Activated CD4-positive, alpha-beta memory T cell treated with anti-CD3 and anti-CD28 coated beads, Interleukin-2, amount 10 ng/mL, durations not matched to agents 7 days and 5 days (primary cell): ENCODE measurements at regions not wholly inside any gene's neighbourhood (a gene's known extent, or its start where the extent isn't known, plus 50 kb on each side); places are given as distances from the start of the nearest gene placed in this dataset.
A peak's percentile ranks its signal among the peaks of the same experiment; 100 is the strongest.

Experiments used
- CTCF ChIA-PET: fragments of 350-600 bp; sonication (Branson Sonifier 250); formaldehyde crosslinking; loops from one replicate; lab custom pipeline; 2021; ENCODE audit warnings: antibody characterized with exemption, inconsistent platforms; lab: Charles Lee
- POLR2A ChIA-PET: fragments of 350-600 bp; sonication (Branson Sonifier 250); formaldehyde crosslinking; loops from one replicate; lab custom pipeline; 2021; ENCODE audit warnings: antibody characterized with exemption; lab: Charles Lee
- DNase-seq: peaks from one replicate; pipeline ENCODE4 v3.0.0-alpha.2; 2020
- H3K27ac Mint-ChIP-seq: one replicate; pipeline ENCODE4 v1.8.0; 2021; ENCODE audit warnings: mild to moderate bottlenecking, mixed read lengths
- H3K27me3 Mint-ChIP-seq: one replicate; pipeline ENCODE4 v1.8.0; 2021; ENCODE audit warnings: mixed read lengths
- H3K36me3 Mint-ChIP-seq: one replicate; pipeline ENCODE4 v1.8.0; 2021; ENCODE audit warnings: low read depth, mixed read lengths
- H3K4me1 Mint-ChIP-seq: one replicate; pipeline ENCODE4 v1.8.0; 2021; ENCODE audit warnings: mixed read lengths
- H3K4me3 Mint-ChIP-seq: one replicate; pipeline ENCODE4 v1.8.0; 2021; ENCODE audit warnings: mild to moderate bottlenecking, mixed read lengths
- H3K9me3 Mint-ChIP-seq: one replicate; pipeline ENCODE4 v1.8.0; 2021; ENCODE audit warnings: mixed read lengths

DNA sequence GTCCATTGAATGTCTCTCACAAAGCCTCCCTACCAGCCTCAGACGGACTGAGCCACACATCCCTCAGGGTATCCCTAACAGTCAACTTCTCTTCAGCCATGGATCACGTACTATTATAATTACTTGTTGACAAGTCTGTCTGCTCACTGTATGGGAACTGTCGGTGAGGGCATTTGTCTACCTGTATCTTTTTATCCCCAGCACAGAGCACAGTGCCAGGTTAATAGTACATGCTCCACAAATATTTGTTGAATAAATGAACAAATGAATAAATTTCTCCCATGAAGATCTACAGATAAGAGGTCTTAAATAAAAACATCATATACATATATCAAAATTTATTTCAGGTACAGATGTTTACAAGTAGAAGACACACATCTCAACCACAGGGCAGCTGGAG lies 414.0 kb downstream of the SOX9 start:
- Mint-ChIP-seq H3K4me1 (no peaks in the 10 kb centered on the region), H3K36me3 (no peaks in the 10 kb centered on the region), H3K27ac (no peak overlapping the region), H3K27me3 (peaks cover 4% of the 10 kb centered on the region), H3K4me3 (no peak overlapping the region), H3K9me3 (no peaks in the 10 kb centered on the region)
- DNase-seq, result no peak
- CTCF ChIA-PET, result no interaction called here
- POLR2A ChIA-PET, result no interaction called here

DNA sequence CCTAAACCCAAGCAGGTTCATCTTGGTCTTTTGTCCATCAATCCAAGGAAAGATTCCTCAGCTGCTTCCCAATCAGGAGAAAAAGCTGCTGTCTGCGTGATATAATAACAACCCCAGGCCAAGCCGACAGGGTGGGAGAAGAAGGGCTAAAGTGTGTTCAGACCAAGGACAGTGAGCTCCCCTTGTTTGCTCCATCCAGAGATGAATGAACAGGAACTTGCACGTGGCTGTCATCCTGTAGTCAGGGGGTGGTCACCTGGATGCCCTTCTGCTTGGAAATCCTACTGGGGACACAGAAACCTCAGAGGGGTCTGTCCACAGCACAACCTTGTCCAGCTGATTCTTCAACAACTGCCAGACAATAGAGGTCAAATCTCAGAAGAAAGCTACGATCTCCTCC lies 414.5 kb downstream of the SOX9 start:
- POLR2A ChIA-PET, result no interaction called here

DNA sequence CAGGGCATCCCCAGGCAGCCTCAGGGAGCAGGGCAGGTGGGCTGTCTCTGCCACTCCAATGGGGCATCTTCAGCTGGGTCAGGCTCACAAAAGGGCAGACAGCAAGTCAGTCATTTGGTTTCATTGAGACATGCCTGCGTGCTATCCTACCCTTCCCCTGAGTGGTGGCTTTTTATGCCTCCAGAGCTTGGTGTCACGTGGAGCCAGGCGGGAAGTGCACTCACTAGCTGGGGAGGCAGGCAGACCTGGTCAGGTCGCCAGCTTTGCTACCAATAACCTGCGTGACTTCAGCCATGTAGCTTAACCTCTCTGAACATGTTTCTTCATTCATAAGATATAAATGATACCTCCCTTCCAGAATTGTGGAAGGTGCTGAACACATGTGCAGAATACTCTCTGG lies 415.0 kb downstream of the SOX9 start:
- H3K4me1 Mint-ChIP-seq, result peaks cover 2% of the 10 kb centered on the region
- ChIA-PET CTCF (no interaction called here), POLR2A (no interaction called here)
- H3K36me3 Mint-ChIP-seq, result no peaks in the 10 kb centered on the region
- no peaks in the 10 kb centered on the region for H3K9me3 Mint-ChIP-seq
- H3K27me3 Mint-ChIP-seq, result peaks cover 4% of the 10 kb centered on the region
- no peak overlapping the region for H3K4me3 Mint-ChIP-seq
- no peak overlapping the region for H3K27ac Mint-ChIP-seq
- DNase-seq, result no peak

More for the DNA sequence above, 414.5 kb downstream of the SOX9 start:
- Mint-ChIP-seq H3K4me3 (no peak overlapping the region), H3K4me1 (peaks cover 2% of the 10 kb centered on the region), H3K27ac (no peak overlapping the region), H3K9me3 (no peaks in the 10 kb centered on the region), H3K27me3 (peaks cover 4% of the 10 kb centered on the region), H3K36me3 (no peaks in the 10 kb centered on the region)
- no peak for DNase-seq
- CTCF ChIA-PET, result no interaction called here

DNA sequence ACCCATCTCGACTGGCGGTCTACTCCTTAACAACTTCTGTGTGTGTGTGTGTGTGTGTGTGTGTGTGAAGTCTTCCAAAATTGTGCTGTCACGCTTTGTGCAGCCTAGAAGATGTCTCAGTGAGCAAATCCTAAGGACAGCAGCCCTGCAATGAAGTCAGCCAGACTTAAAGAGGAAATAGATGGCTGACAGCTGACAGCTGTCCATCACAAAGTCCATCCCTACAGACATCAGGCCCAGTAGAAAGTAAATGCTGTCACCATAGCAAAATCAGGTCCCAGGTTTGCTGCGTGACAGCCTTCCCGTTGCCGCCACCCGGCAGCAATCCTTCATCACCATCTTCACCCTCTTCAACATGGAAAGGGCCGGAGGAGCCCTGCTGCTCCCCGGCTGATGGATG lies 416.0 kb downstream of the SOX9 start:
- POLR2A ChIA-PET, result no interaction called here
- H3K27ac Mint-ChIP-seq, result no peak overlapping the region
- H3K36me3 Mint-ChIP-seq, result no peaks in the 10 kb centered on the region
- peaks cover 4% of the 10 kb centered on the region for H3K27me3 Mint-ChIP-seq
- no peaks in the 10 kb centered on the region for H3K9me3 Mint-ChIP-seq
- no peak for DNase-seq
- CTCF ChIA-PET, result interaction anchor here (0.9 to 1.6 kb wide), 2 partner anchors 25 to 1769 kb away, joined by 3 read pairs; no protein-coding TSS in a partner anchor
- no peak overlapping the region for H3K4me3 Mint-ChIP-seq
- peaks cover 2% of the 10 kb centered on the region for H3K4me1 Mint-ChIP-seq

DNA sequence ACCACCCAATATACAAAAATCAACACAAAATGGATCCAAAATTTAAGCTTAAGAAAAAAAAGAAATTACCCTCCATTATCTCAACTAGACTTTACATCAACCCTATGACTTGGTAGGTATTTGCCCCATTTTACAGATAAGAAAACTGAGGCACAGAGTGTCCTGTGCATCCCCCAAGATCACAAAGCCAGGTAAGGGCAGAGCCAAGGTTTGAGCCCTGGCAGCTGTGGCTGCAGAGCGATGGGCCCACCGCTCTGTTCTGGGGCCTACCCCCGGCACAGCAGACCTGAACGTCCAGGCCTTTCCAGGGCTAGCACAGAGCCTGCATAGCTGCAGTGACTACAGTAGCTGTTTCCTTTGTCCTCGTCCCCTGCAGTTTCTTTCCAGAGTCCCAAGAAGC lies 417.6 kb downstream of the SOX9 start:
- H3K9me3 Mint-ChIP-seq, result no peaks in the 10 kb centered on the region
- DNase-seq, result no peak

DNA sequence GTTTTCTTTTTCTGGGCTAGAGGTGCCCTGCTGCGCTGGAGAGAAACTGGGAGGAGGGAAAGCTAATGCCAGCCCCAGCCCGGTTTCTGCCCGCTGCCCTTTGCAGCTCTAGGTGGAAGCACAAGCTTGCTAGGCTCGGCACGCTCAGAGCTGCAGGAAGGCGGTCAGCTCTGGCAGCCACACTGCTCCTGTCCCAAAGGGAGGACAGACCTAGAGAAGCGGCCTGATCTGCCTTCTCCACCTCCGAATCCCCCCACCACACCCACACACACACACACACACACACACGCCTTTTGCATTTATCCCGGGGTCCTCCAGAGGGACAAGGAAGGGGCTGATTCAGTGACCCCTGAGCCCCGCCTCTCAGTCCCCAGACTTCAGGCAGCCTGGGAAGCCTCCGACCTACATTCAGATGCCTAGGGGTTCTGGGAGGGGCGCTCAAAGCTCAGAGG lies 418.1 kb downstream of the SOX9 start:
- CTCF ChIA-PET, result interaction anchor here (0.8 to 1.3 kb wide), 3 partner anchors 18 to 1066 kb away, joined by 3 to 5 read pairs (median 3); no protein-coding TSS in a partner anchor
- no peak overlapping the region for H3K4me3 Mint-ChIP-seq
- no peak for DNase-seq
- H3K27ac Mint-ChIP-seq, result no peak overlapping the region
- POLR2A ChIA-PET, result no interaction called here
- H3K9me3 Mint-ChIP-seq, result no peaks in the 10 kb centered on the region
- H3K4me1 Mint-ChIP-seq, result peaks cover 2% of the 10 kb centered on the region
- H3K27me3 Mint-ChIP-seq, result peaks cover 4% of the 10 kb centered on the region
- no peaks in the 10 kb centered on the region for H3K36me3 Mint-ChIP-seq

More for the DNA sequence above, 417.6 kb downstream of the SOX9 start:
- Mint-ChIP-seq H3K4me1 (peaks cover 2% of the 10 kb centered on the region), H3K4me3 (no peak overlapping the region), H3K27me3 (peaks cover 4% of the 10 kb centered on the region), H3K36me3 (no peaks in the 10 kb centered on the region), H3K27ac (no peak overlapping the region)
- ChIA-PET POLR2A (no interaction called here), CTCF (interaction anchor here (0.8 to 1.6 kb wide), 3 partner anchors 18 to 1065 kb away, joined by 3 to 5 read pairs (median 3); no protein-coding TSS in a partner anchor)

DNA sequence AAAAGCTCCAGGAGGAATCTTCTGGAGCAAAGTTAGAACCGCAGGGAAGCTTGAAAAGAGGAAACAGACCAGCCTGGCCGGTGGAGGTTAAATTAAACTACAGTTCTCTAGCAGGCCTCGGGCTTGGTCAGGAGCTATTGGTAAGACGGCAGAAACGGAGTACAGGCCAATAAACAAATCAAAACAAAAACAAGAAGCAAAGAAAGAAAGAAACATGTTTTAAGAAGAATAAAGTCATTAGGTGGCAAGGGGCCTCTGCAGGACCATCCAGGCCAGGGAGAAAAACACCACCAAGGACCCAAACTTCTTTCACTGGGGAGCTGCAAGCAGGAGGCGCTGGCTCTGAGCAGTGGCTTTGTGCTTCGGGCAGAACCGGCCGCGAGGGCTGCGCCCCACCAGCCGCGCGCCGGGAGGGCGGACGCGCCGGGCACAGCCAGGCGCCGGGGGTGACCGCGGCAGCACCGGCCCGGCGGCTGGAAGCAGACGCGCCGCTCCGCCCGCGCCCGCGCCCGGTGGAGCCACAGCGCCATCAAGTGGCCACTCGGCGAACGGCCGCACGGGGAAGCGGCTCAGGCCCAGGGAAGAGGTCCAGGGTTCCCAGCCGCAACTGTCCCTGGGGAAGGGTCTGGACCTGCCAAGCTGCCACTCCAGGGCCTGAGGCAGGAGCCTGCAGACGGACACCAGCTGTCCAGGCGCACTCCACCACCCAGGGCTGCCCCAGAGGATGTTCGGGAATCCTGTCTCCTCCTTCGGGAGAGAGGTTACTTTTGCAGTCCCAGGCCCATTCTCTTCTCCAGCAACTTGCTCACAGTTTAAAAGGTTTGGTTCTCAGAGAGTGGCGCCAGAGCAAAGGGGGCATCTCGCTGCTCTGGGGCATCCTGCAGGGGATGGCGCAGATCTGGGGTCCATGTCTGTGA lies 419.4 kb downstream of the SOX9 start:
- peak; percentile 65 for DNase-seq
- Mint-ChIP-seq H3K9me3 (no peaks in the 10 kb centered on the region), H3K36me3 (no peaks in the 10 kb centered on the region), H3K4me3 (no peak overlapping the region), H3K4me1 (peaks cover 2% of the 10 kb centered on the region), H3K27me3 (peaks cover 4% of the 10 kb centered on the region), H3K27ac (no peak overlapping the region)
- CTCF ChIA-PET, result interaction anchor here (0.8 to 1.1 kb wide), 6 partner anchors 12 to 1067 kb away, joined by 3 to 4 read pairs (median 3); no protein-coding TSS in a partner anchor
- POLR2A ChIA-PET, result no interaction called here

DNA sequence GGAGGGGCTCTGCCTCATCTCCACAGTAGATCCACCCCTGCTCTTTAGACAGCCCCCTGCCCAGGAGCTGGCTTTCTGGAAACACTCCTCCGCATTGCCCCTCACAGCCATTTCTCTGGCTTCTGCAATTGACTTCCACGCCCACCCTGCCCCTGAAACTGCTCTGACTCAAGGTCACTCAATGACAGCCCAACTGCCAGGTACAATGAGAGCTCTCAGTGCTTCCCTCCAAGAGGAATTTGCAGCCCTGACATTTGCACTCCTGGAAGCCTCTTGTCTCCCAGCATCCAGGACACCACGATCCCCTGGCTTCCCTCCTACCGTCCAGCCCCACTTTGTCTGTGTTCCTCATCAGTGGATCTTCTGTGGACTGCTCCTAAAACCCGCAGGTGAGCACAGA lies 421.5 kb downstream of the SOX9 start:
- DNase-seq, result no peak
- H3K4me3 Mint-ChIP-seq, result no peak overlapping the region
- H3K36me3 Mint-ChIP-seq, result no peaks in the 10 kb centered on the region
- ChIA-PET POLR2A (no interaction called here), CTCF (no interaction called here)
- peaks cover 4% of the 10 kb centered on the region for H3K27me3 Mint-ChIP-seq
- H3K4me1 Mint-ChIP-seq, result peaks cover 2% of the 10 kb centered on the region
- no peak overlapping the region for H3K27ac Mint-ChIP-seq
- H3K9me3 Mint-ChIP-seq, result no peaks in the 10 kb centered on the region

DNA sequence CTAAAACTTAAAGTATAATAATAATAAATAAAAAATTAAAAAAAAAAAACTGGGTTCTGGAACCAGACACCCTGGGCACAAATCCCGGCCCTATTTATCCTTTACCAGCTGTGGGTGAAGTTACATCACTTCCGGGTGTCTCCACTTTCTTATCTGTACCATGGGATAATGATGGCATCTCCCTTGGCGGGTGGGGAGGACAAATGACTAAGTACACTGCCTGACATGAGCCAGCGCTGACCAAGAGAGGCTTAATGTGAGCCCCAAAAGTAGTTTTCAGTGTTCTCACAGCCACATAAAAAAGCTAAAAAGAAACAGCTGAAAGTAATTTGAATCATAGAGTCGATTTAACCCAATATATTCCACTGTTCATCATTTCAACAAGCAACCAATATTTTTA lies 424.9 kb downstream of the SOX9 start:
- POLR2A ChIA-PET, result no interaction called here
- CTCF ChIA-PET, result interaction anchor here (0.6 kb wide), 1 partner anchor 430 kb away, joined by 5 read pairs; no protein-coding TSS in a partner anchor
- H3K27ac Mint-ChIP-seq, result no peak overlapping the region

DNA sequence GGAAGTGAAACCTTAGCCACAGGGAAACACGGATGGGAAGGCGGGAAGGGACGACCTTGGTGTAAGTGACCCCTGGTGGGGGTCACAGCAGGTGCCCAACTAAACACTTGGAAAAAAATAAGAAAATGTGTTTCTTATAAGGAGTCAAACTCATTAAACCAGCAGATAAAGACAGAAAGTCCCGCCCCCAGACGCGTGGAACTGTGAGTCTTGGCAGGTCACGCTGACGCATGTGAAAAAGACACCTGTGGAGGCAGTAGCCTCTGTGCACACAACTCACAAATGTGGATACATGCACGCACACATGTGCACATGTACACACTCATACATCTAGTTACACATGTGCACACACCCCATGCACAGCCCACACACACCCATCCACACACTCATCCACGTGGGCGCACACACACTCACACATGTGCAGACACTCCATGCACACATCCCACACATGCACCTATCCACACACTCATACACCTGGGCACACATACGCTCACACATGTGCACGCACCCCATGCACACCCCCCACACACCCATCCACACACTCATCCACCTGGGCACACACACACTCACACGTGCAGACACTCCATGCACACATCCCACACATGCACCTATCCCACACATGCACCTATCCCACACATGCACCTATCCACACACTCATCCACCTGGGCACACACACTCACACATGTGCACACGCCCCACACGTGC lies 432.4 kb downstream of the SOX9 start:
- no peaks in the 10 kb centered on the region for H3K4me1 Mint-ChIP-seq

More for the DNA sequence above, 424.9 kb downstream of the SOX9 start:
- H3K36me3 Mint-ChIP-seq, result no peaks in the 10 kb centered on the region
- DNase-seq, result no peak
- H3K4me1 Mint-ChIP-seq, result no peaks in the 10 kb centered on the region
- no peaks in the 10 kb centered on the region for H3K27me3 Mint-ChIP-seq
- H3K4me3 Mint-ChIP-seq, result no peak overlapping the region
- H3K9me3 Mint-ChIP-seq, result no peaks in the 10 kb centered on the region

DNA sequence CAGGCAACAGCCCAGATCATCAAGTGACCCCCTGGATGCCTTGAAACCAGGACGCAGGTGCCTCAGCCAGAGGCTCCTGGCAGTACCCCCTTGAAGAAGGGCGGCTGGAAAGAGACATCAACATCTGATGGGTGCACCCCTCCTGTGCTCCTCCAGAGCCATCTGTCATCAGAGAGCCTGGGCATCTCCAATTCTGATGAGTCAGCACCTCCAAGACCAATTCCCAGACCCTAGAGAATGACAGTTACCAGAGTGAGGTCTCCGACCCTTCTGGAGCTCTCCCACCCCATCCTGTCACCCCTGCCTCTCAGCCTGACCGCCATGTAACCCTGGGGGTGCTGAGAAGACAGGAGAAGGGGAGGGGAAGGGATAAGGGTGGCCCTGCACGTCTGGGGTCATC lies 433.7 kb downstream of the SOX9 start:
- Mint-ChIP-seq H3K27me3 (no peaks in the 10 kb centered on the region), H3K27ac (no peak overlapping the region), H3K4me3 (no peak overlapping the region), H3K9me3 (no peaks in the 10 kb centered on the region), H3K4me1 (no peaks in the 10 kb centered on the region), H3K36me3 (no peaks in the 10 kb centered on the region)
- ChIA-PET CTCF (no interaction called here), POLR2A (no interaction called here)
- DNase-seq, result no peak

More for the DNA sequence above, 432.4 kb downstream of the SOX9 start:
- H3K4me3 Mint-ChIP-seq, result no peak overlapping the region
- no peak overlapping the region for H3K27ac Mint-ChIP-seq
- no peaks in the 10 kb centered on the region for H3K36me3 Mint-ChIP-seq
- H3K9me3 Mint-ChIP-seq, result no peaks in the 10 kb centered on the region
- ChIA-PET CTCF (no interaction called here), POLR2A (no interaction called here)
- H3K27me3 Mint-ChIP-seq, result no peaks in the 10 kb centered on the region
- no peak for DNase-seq

DNA sequence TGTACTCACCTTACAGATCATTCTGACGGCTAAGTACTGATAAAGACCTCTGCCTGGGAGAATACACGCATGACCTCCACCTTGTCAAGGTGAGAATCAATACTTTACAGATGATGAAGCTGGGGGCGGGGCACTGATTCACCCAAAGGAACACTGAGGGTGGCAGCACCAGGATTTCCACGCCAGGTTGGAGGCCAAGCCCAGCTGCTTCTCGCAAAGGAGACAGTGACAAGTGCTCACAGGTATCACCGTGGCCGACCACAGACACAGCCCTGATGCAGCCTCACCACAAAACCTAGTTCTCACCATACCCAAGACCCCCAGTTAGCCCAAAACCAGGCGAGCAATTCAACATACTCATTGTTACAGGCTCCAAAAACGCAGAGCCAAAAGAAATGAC lies 434.2 kb downstream of the SOX9 start:
- Mint-ChIP-seq H3K27me3 (no peaks in the 10 kb centered on the region), H3K9me3 (no peaks in the 10 kb centered on the region), H3K36me3 (no peaks in the 10 kb centered on the region), H3K4me1 (no peaks in the 10 kb centered on the region), H3K27ac (no peak overlapping the region), H3K4me3 (no peak overlapping the region)
- CTCF ChIA-PET, result no interaction called here
- POLR2A ChIA-PET, result no interaction called here
- no peak for DNase-seq
